ENCODE measurements at regions not wholly inside any gene's neighbourhood (a gene's known extent, or its start where the extent isn't known, plus 50 kb on each side); places are given as distances from the start of the nearest gene placed in this dataset.
A peak's percentile ranks its signal among the peaks of the same experiment; 100 is the strongest.

GRCh38 chr6:19662911-19663310 lies 174.3 kb upstream of the ID4 start:
- Mint-ChIP-seq H3K27ac (no peak overlapping the region), H3K27me3 (ENCODE audit: low read depth) (no peaks in the 10 kb centered on the region), H3K9me3 (peaks cover 6% of the 10 kb centered on the region), H3K4me3 (no peak overlapping the region), H3K36me3 (no peaks in the 10 kb centered on the region), H3K4me1 (peaks cover 37% of the 10 kb centered on the region)
- DNase-seq (ENCODE audit: low spot score in 2 of 2, unreplicated experiment in 2 of 2) = no peak
- TF ChIP-seq CTCF (IDR thresholded peaks at IDR 0.05; ENCODE audit: unreplicated experiment) = no peak

- TF ChIP-seq CTCF (IDR thresholded peaks at IDR 0.05; ENCODE audit: unreplicated experiment) = no peak
- no peak for DNase-seq (ENCODE audit: low spot score in 2 of 2, unreplicated experiment in 2 of 2)
- no peaks in the 10 kb centered on the region for H3K36me3 Mint-ChIP-seq
- peaks cover 40% of the 10 kb centered on the region for H3K4me1 Mint-ChIP-seq
- H3K27ac Mint-ChIP-seq = no peak overlapping the region
- no peak overlapping the region for H3K4me3 Mint-ChIP-seq
- no peaks in the 10 kb centered on the region for H3K27me3 Mint-ChIP-seq (ENCODE audit: low read depth)
- peaks cover under 1% of the 10 kb centered on the region for H3K9me3 Mint-ChIP-seq
These were observed 173.7 kb upstream of the ID4 start for GRCh38 chr6:19663479-19663878.

- Mint-ChIP-seq H3K4me3 (no peak overlapping the region), H3K36me3 (no peaks in the 10 kb centered on the region), H3K9me3 (no peaks in the 10 kb centered on the region), H3K4me1 (peaks cover 46% of the 10 kb centered on the region), H3K27ac (no peak overlapping the region), H3K27me3 (ENCODE audit: low read depth) (no peaks in the 10 kb centered on the region)
- no peak for DNase-seq (ENCODE audit: low spot score in 2 of 2, unreplicated experiment in 2 of 2)
- no peak for TF ChIP-seq CTCF (IDR thresholded peaks at IDR 0.05; ENCODE audit: unreplicated experiment)
These were observed 173.1 kb upstream of the ID4 start for GRCh38 chr6:19664050-19664449.

- Mint-ChIP-seq H3K4me3 (no peak overlapping the region), H3K9me3 (no peaks in the 10 kb centered on the region), H3K36me3 (no peaks in the 10 kb centered on the region), H3K4me1 (peaks cover 54% of the 10 kb centered on the region), H3K27me3 (ENCODE audit: low read depth) (no peaks in the 10 kb centered on the region), H3K27ac (no peak overlapping the region)
- DNase-seq (ENCODE audit: low spot score in 2 of 2, unreplicated experiment in 2 of 2) = no peak
- TF ChIP-seq CTCF (IDR thresholded peaks at IDR 0.05; ENCODE audit: unreplicated experiment) = no peak
These were observed 172.1 kb upstream of the ID4 start for GRCh38 chr6:19664878-19665612.

GRCh38 chr6:19665613-19665909 lies 171.6 kb upstream of the ID4 start:
- no peaks in the 10 kb centered on the region for H3K36me3 Mint-ChIP-seq
- H3K27ac Mint-ChIP-seq = no peak overlapping the region
- no peak for DNase-seq (ENCODE audit: low spot score in 2 of 2, unreplicated experiment in 2 of 2)
- no peak for TF ChIP-seq CTCF (IDR thresholded peaks at IDR 0.05; ENCODE audit: unreplicated experiment)
- no peaks in the 10 kb centered on the region for H3K9me3 Mint-ChIP-seq
- peaks cover 51% of the 10 kb centered on the region for H3K4me1 Mint-ChIP-seq
- H3K27me3 Mint-ChIP-seq (ENCODE audit: low read depth) = no peaks in the 10 kb centered on the region
- no peak overlapping the region for H3K4me3 Mint-ChIP-seq

GRCh38 chr6:19668710-19669109 lies 168.5 kb upstream of the ID4 start:
- Mint-ChIP-seq H3K9me3 (no peaks in the 10 kb centered on the region), H3K27ac (peak overlapping the region; percentile 71), H3K36me3 (no peaks in the 10 kb centered on the region), H3K4me1 (peaks cover 27% of the 10 kb centered on the region), H3K4me3 (no peak overlapping the region), H3K27me3 (ENCODE audit: low read depth) (no peaks in the 10 kb centered on the region)
- TF ChIP-seq CTCF (IDR thresholded peaks at IDR 0.05; ENCODE audit: unreplicated experiment) = no peak
- DNase-seq (ENCODE audit: low spot score in 2 of 2, unreplicated experiment in 2 of 2) = no peak
